NCI-H1105 (cell line): ENCODE measurements at regions not wholly inside any gene's neighbourhood (a gene's known extent, or its start where the extent isn't known, plus 50 kb on each side); places are given as distances from the start of the nearest gene placed in this dataset.
"Not testable (repeated sequence)": the region's sequence is repeated elsewhere in the genome, so short reads cannot be mapped to it uniquely, and the experiment has no call there.

Experiments
- DNase-seq: peaks from one replicate; lab custom pipeline; 2025; lab: John Stamatoyannopoulos, UW

DNA sequence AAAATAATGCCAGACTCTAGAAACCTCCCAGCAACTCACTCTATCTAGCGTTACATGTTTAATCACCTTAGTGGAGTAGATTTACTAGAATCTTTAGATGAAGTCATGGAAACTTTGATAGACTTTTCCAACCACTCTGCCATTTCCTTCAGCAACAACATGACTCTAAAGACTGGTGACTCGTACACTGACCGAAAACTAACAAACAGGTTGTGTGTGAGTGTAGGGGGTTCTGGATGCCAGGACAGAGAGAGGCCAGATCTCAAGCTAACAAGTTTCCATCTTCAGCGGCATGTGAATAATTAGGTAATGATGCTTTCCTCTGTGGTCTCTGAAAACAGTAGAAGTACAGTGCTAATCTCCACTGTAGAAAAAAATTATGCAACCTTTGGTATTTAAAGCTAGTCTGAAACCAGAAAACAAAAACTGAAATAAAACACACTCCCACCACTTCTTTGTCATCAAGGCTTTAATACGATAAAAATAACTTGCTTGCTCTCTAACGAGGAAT is 286.4 kb downstream of the PRDM5 start:
- DNase-seq: no peak

DNA sequence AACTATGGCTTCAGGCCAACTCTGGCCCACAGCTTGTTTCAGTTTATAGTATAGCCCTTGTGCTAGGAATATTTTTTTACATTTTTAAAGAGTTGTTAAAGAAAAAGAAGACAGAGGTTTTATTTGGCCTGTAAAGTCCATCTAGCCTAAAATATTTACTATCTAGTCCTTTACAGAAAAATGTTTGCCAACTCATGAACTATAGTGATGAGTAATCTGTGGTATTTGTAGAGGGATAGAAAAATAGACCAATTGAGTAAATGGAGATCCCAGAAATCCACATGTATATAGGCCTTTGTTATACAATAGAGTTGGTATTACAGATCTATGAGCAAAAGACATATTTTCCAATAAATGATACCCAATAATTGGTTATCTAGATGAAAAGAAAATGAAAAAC is 288.7 kb downstream of the PRDM5 start:
- no peak for DNase-seq

DNA sequence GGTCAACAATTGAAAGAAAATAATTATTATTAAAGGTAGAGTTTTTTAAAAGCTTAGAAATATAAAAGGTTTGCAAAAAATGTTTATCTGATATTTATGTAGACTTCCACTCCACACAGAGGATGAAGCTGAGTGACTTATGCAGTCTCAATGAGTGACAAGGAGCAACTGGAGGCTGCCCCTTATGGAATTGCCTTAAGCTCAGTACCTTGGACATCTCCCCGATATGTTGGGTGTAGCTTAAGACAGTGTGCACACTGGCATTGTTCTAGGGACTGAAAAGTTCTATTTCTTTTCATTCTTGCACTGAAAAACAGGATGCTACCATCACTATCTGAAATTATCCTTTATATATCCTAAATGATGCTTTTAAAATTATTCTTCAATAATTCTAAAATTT is 292.1 kb downstream of the PRDM5 start:
- no peak for DNase-seq

DNA sequence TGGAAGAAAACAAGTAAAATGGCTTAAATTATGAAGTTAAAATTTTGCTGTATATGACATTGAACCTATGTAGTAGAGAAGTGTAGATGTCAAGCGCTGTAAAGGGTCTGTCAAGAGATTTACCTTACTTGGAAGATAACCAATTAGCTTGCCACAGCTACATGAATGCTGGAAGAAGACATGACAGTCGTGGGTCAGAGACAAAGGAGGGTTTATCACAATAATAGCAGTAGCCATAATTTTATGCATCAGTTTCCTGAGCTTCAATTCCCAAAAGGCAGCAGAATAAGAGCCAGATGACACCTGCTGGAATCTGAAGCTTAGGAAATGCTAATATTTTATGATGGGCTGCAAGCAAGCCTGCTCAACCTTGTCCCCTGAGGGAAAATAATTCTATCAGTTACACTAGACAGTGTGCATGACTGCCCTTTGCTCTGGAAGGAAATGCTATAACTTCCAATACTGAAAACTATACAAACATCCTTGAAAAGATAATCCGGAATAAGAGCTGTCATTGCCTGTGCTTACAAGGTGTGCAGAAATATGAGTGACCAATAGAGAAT is 292.9 kb downstream of the PRDM5 start:
- DNase-seq: no peak

DNA sequence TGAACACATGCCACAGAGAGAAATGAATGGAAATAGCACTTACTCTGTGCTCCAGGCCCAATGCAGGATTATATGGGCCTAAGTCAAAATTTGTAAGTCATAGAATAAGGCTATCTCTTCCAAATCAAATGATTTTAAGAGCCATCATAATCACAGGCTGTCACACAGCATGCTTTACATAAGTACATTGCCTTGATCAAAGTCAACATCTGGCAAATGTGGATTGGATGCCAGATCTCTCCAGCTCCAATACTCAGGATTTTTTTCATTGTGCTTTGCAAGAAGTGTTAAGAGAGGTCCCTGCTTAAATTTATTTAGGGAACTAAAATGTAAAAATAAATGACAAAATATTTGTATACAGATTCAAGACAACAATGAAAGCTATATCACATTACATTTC is 299.9 kb downstream of the PRDM5 start:
- no peak for DNase-seq

DNA sequence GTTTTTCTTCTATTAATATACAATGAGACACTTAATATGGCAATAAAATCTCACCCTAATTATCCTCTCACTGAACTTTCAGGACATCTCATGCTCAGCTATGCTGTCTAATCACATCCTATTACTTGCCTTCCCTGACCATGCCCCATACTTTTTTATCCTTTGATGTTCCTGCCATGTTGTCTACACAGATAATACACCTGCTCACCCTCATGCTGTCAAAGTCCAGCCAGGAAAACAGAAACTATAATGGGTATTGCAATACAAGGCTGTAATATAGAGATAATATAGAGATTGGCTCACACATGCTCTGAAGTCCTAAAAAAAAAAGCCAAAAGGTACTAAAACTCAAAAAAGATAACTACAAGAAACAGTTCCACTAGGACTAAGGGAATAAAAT is 305.4 kb downstream of the PRDM5 start:
- DNase-seq: no peak

DNA sequence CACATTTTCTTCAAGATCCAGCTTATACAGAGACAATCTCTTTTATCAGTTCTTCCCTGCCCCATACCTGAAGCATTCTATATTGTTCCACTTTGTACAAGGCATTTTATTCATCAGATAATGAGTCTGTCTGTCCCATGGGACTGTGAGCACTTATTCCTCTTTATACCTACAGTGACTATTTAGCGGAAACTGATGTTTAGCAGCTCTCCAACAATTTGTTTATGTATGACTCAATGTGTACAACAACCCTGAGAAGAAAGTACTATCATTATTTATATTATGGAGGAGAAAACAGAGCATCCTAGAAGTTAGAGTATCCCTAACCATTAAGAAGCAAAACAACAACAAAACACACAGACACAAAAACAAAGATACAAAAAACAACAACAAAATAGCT is 306.5 kb downstream of the PRDM5 start:
- no peak for DNase-seq

DNA sequence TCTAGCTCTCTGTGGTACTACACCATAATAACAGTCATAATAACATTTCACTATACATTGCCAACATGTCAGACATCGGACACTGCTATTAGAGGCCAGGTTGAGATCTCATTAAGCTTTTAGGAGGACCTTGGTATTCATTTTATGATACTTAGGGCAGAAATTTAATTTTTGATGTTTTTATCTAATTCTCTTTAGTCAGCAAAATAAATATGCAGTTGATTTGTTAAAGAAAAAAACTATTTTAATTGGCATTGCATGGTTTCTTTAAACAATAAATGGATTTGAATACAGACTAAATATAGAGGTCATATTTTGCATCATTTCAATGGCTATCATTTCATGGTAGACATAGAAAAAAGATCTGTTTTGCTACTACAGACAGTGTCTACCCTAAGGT is 308.7 kb downstream of the PRDM5 start:
- no peak for DNase-seq

DNA sequence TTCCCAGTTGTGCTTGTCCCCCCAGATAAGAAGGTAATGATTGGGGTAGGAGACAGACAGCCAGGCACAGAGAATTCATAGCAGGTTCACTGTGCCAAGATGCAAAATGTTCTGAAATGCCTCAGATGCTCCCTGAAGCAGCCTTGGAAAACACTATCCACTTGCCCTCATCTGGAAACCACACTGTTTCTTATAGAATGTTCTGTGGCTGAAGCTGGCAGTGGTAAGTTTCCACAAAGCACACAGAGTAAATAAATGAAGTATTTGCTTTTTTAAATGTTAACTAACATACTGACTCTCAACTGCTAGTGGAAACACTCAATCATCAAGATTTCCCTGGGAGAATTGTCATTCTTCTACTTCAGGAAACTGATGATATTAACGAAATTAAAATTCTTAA is 311.4 kb downstream of the PRDM5 start:
- DNase-seq: no peak

DNA sequence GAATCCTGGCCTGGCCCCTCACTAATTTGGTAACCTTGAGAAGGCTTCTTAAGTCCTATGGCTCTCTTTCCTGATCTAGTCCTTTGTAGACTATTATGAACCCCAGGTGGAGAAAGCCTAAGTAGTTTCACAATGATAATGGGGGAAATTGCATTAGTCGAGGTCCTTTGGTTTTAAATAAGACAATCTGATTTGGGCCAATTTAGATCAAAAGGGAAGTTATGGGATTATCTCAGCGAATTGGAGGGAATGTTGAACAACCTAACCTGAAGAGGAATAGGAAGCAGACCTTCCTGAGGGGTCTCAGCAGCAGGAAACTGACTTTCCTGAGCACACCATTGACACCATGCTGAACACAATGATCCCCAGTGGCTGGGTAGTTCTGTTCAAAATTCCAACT is 331.5 kb downstream of the PRDM5 start:
- no peak for DNase-seq

DNA sequence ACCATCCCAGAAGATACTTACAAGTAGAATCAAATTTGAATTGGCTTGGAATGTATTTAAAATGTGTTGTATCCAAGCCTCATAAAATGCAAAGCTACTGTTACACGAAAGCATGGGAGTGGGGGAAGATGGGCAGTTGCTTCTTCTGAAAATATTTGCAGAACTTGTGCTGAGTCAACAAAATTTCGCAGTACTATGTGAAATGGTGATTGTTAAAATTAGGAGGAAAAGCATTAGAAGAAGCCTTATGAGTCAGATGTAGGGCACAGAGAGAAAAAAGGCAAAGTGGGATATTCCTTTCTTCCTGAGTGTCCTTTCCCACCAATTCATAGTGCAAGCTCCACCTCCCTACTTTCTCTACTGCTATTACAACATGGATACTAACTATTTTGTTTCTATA is 332.7 kb downstream of the PRDM5 start:
- DNase-seq: no peak

DNA sequence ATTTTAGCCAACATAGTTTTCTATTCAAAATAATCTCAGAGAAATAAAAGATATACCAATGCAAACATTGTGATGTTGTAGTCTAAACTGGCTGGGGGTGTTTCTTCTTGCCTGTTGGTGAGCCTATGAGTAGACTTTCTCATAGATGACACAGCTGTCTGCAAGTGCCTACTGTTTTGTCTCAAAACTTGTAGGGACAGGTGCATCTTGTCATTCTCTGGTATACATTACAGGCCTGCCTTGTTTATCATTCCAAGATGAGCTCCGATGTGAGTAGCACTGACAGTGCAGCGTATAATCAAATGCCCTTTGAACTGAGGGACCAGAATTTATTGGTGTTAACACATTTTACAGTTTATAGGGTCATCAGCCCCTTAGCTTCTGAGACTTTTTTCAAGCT is 353.8 kb downstream of the PRDM5 start:
- no peak for DNase-seq

DNA sequence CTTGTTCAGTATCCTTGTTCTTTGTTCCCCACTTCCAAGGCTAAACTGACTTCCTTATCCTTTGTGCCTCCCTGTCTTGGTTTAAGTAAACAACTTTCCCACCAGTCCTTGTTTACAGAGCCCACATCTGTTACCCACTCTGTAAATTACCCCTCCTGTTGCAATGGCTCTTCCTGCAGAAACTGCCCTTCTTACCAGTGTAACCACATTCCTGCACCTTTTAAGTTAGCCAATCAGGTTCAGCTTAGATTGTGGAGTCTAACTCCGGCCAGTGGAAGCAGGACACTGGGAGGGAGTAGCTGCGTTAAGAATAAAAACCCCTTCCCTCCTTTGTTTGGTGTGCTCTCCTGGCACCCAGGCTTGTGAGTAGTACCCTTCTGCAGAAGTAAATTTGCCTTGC is 360.9 kb downstream of the PRDM5 start:
- DNase-seq: no peak

DNA sequence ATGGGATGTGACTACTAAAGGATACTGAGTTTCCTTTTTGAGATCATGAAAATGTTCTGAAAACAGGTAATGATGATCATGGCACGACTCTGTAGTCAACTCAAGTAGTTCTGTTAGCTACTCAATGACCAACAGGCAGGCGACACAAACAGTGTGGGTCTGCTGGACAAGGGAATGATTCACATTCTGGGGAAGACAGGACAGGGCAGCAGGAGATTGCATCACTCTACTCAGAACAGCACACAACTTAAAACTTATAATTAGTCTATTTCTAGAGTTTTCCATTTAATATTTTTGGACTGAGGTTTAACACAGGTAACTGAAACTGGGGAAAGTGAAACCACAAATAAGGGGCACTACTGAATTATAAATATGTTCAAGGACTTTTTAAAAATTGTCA is 365.2 kb downstream of the PRDM5 start:
- DNase-seq: no peak

DNA sequence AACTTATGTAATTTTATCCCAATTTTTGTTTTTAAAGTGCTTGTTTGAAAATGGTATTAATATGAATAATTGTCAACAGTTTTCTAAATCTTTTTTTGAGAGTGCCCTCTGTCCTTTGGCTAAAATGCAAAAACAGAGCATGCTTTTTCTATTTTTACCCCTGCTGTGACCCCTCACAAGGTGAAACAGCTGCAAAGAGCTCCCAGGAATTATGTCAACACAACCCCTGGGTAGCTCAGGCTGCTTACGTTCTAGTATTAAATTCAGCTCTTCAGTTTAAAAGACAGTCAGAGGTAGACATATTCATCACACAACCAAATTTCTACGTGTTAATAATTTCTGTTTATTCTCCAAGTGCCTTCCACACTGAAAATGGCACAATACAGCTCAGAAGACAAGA is 367.5 kb downstream of the PRDM5 start:
- no peak for DNase-seq

DNA sequence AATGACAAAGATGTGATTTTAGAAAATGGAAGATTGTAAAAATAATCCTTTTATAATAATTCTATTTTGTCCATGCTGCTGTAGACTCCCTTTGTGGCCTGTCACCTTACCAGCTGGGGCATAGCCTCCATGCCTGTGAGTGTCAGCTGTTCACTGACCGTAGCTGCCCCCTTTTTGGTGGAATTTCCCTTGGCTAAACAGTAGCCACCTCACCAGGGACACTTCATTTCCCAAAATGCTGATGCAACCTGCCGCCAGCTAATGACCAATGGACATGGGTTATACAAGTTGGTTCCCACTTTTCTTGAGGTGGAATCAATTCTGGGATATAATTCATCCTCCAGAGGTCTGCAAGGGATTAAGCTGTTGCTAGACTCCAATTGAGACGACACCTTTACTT is 368.4 kb downstream of the PRDM5 start:
- no peak for DNase-seq

DNA sequence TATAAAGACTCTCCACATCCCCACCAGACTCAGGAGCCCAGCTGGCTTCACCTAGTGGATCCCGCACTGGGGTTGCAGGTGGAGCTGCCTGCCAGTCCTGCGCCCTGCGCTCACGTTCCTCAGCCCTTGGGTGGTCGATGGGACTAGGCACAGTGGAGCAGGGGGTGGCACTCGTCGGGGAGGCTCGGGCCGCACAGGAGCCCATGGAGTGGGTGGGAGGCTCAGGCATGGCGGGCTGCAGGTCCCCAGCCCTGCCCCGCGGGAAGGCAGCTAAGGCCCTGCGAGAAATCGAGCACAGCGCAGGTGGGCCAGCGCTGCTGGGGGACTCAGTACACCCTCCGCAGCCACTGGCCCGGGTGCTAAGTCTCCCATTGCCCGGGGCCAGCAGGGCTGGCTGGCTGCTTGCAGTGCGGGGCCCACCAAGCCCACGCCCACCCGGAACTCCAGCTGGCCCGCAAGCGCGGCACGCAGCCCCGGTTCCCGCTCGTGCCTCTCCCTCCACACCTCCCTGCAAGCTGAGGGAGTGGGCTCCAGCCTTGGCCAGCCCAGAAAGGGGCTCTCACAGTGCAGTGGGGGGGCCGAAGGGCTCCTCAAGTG is 371.8 kb downstream of the PRDM5 start:
- not testable (repeated sequence) for DNase-seq

DNA sequence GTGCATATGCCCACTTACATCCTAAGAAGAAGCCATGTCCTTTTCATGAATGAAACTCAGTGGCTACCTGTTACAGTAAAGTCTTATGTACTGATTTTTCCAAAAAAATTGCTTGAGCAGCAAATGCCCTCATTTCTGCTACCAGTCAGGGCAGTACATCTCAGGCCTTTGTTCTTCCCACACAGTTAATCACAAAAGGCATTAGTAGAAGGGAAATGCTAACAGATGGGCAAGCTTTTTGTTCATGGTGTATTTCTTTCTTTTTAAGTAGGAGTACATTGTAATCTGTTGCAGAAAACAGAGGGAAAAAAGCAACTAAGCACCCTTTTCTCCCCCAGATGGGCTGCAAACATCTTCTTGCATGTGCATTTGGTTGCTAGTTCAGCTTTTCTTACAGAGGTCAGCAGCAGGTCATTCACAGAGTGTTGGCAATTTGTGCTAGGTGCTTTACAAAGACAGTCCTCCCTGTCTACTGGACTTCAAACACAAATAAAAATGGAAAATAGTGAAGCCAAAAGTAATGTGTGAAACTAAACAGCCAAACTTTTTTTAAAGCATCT is 373.4 kb downstream of the PRDM5 start:
- DNase-seq: no peak

DNA sequence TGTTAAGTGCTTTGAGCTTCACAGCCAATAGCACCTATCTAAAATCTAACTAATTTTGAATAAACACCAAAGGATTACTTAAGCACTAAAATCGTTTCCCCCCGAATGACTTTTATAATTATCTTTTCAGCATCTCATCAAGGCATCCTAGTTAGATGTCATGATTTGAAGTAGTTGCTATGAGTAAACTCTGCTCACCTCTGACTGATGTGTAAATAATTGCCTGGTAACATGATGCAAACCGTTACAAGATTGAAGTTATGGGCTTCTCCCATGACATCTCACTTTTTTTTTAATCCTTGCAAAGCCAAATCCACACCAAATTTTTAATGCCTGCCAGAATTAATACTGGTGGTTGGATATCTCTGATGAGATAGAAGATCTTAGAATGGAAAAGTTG is 377.1 kb downstream of the PRDM5 start:
- no peak for DNase-seq

DNA sequence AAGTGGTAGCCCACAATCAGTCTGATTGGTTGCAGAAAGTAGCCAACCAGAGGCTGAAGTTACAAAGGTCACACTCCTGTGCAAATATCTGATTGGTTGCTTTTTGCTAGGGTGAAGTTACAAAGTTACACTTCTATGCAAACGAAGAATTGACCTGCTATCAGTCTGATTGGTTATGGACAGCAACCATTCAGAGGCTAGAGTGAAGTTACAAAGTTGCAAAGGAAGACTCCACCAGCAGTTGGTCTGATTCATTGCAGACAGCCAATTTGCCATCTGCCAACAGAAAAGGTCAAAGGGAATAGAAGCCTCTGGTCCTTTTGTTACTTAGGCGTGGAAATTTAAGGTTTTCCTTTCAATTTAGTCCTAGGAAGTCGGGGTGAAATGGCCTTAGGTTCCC is 377.7 kb downstream of the PRDM5 start:
- DNase-seq: no peak

DNA sequence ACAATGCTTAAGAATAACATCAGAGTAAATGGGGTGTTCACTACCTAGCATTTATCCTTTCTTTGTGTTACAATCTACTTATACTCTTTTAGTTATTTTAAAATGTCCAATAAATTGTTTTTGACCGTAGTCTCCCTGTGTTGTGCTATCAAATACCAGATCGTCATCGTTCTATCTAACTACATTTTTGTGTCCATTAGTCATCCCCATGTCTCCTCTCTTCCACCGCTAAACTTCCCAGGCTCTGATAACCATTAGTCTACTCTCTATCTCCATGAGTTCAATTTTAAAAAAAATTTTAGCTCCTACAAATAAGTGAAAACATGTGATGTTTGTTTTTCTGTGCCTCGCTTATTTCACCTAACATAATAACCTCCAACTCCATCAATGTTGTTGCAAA is 381.9 kb downstream of the PRDM5 start:
- no peak for DNase-seq

DNA sequence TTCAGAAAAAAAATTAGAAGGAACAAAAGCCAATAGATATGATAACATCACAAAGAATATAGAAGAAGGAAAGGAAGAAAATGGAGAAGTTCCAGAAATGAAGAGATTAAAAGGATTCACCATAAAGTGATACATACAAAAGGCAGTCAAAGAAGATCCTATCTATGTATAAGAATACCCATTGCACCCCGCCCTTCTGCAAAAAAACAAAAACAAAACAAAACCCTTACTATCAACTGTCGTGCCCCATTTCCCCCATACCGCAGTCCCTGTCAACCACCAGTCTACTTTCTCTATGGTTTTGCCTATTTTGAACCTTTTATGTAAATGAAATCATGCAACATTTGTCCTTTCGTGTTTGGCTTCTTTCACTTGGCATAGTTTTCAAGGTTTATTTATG is 385.6 kb downstream of the PRDM5 start:
- no peak for DNase-seq

DNA sequence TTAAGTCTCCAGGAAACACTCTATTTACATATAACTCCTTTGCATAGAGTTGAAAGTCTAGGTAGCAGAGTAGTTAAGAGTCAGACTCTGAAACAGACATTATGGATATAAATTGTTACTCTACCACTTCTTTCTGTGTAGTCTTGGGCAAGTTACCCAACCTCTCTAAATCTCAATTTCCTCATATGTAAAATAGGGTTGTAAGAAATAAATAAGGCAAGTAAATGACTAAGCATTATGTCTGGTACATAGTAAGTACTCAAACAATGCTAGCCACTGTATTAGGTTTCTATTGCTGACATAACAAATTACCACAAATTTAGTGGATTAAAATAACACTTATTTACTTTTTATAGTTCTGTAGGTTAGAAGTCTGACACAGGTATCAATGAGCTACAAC is 394.1 kb downstream of the PRDM5 start:
- DNase-seq: no peak

DNA sequence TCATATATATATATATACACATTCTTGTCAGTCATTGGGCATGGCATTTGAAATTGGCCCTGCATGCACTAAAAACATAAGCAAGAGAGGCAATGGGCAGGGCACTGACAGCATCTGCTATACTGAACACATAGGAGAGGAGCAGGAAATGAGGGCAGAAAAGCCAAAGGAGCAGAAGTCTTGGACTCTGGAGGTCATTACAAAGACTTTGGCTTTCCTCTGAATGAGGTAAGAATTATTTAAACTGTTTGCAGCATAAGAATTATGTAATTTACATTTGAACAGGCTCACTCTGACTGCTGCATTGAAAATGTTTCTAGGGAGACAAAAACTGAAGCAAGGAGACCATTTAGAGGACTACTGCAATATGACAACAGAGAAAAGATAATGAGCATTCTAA is 396.5 kb downstream of the PRDM5 start:
- DNase-seq: no peak
